H9 (cell line): ENCODE measurements at regions not wholly inside any gene's neighbourhood (a gene's known extent, or its start where the extent isn't known, plus 50 kb on each side); places are given as distances from the start of the nearest gene placed in this dataset.

ENCODE experiments used
- DNase-seq: peaks from one replicate; pipeline ENCODE4 v3.0.0-alpha.2; 2017
- H2AFZ ChIP-seq: one replicate; pipeline ENCODE4 v1.6.1; 2013; ENCODE audit warnings: mild to moderate bottlenecking, low read length, control low read depth, moderate library complexity
- H2AK5ac ChIP-seq: 2 replicates; pipeline ENCODE4 v1.6.1; 2013; ENCODE audit warnings: low read length, control low read depth, mixed read lengths; ENCODE audit not compliant: insufficient read length
- H2BK120ac ChIP-seq: one replicate; pipeline ENCODE4 v1.6.1; 2013; ENCODE audit warnings: low read depth, mild to moderate bottlenecking, low read length, control low read depth, inconsistent platforms; ENCODE audit not compliant: poor library complexity, severe bottlenecking
- H2BK12ac ChIP-seq: 2 replicates; pipeline ENCODE4 v1.6.1; 2013; ENCODE audit warnings: low read length, control low read depth, mixed read lengths, low read depth; ENCODE audit not compliant: insufficient read length
- H2BK15ac ChIP-seq: 2 replicates; pipeline ENCODE4 v1.6.1; 2013; ENCODE audit warnings: low read depth, low read length, control low read depth
- H2BK20ac ChIP-seq: one replicate; pipeline ENCODE4 v1.6.1; 2013; ENCODE audit warnings: low read depth, mild to moderate bottlenecking, low read length, control low read depth, inconsistent platforms; ENCODE audit not compliant: poor library complexity, severe bottlenecking
- H2BK5ac ChIP-seq: 2 replicates; pipeline ENCODE4 v1.6.1; 2013; ENCODE audit warnings: low read length, control low read depth, mixed read lengths; ENCODE audit not compliant: insufficient read length
- H3K14ac ChIP-seq: 2 replicates; pipeline ENCODE4 v1.6.1; 2013; ENCODE audit warnings: low read length, control low read depth; ENCODE audit not compliant: insufficient read depth
- H3K18ac ChIP-seq: 2 replicates; pipeline ENCODE4 v1.6.1; 2013; ENCODE audit warnings: low read depth, mild to moderate bottlenecking, mixed read lengths, low read length, control low read depth; ENCODE audit not compliant: insufficient read length
- H3K23ac ChIP-seq: 2 replicates; pipeline ENCODE4 v1.6.1; 2013; ENCODE audit warnings: low read length, control low read depth, mixed read lengths, low read depth; ENCODE audit not compliant: insufficient read length
- H3K23me2 ChIP-seq: 2 replicates; pipeline ENCODE4 v1.6.1; 2013; ENCODE audit warnings: low read depth, mild to moderate bottlenecking, mixed read lengths, low read length, control low read depth; ENCODE audit not compliant: insufficient read length, poor library complexity, severe bottlenecking
- H3K27ac ChIP-seq: 2 replicates; pipeline ENCODE4 v1.5.1; 2013; ENCODE audit warnings: low read length, control low read depth, mixed read lengths, low read depth; ENCODE audit not compliant: insufficient read length
- H3K27me3 ChIP-seq: 2 replicates; pipeline ENCODE4 v1.6.1; 2013; ENCODE audit warnings: low read length, control low read depth, inconsistent platforms; ENCODE audit not compliant: insufficient read depth
- H3K4ac ChIP-seq: 2 replicates; pipeline ENCODE4 v1.6.1; 2013; ENCODE audit warnings: low read depth, mild to moderate bottlenecking, control low read depth, inconsistent platforms, low read length, moderate library complexity
- H3K4me1 ChIP-seq: 2 replicates; pipeline ENCODE4 v1.6.1; 2013; ENCODE audit warnings: low read length, control low read depth, inconsistent platforms; ENCODE audit not compliant: insufficient read depth
- H3K4me2 ChIP-seq: 2 replicates; pipeline ENCODE4 v1.6.1; 2013; ENCODE audit warnings: low read length, control low read depth, mixed read lengths; ENCODE audit not compliant: insufficient read length, insufficient read depth
- H3K56ac ChIP-seq: 2 replicates; pipeline ENCODE4 v1.6.1; 2013; ENCODE audit warnings: low read depth, mild to moderate bottlenecking, mixed read lengths, low read length, control low read depth; ENCODE audit not compliant: insufficient read length
- H3K79me1 ChIP-seq: 2 replicates; pipeline ENCODE4 v1.6.1; 2013; ENCODE audit warnings: low read depth, mild to moderate bottlenecking, moderate library complexity, low read length, control low read depth, inconsistent platforms; ENCODE audit not compliant: insufficient read depth, poor library complexity, severe bottlenecking
- H3K79me2 ChIP-seq: 2 replicates; pipeline ENCODE4 v1.6.1; 2013; ENCODE audit warnings: low read length, control low read depth, inconsistent platforms; ENCODE audit not compliant: insufficient read depth
- H3K9ac ChIP-seq: 2 replicates; pipeline ENCODE4 v1.6.1; 2013; ENCODE audit warnings: low read length, control low read depth, mixed read lengths; ENCODE audit not compliant: insufficient read length; ENCODE audit errors: extremely low read depth
- H3K9me3 ChIP-seq: one replicate; pipeline ENCODE4 v1.6.1; 2013; ENCODE audit warnings: low read depth, low read length, inconsistent platforms; ENCODE audit not compliant: control insufficient read depth
- H3T11ph ChIP-seq: one replicate; pipeline ENCODE4 v1.6.1; 2013; ENCODE audit warnings: mild to moderate bottlenecking, low read length, control low read depth, inconsistent platforms
- H4K20me1 ChIP-seq: one replicate; pipeline ENCODE4 v1.6.1; 2013; ENCODE audit not compliant: control insufficient read depth, insufficient read length, insufficient read depth
- H4K5ac ChIP-seq: 2 replicates; pipeline ENCODE4 v1.6.1; 2013; ENCODE audit warnings: low read depth, mild to moderate bottlenecking, mixed read lengths, low read length, control low read depth; ENCODE audit not compliant: insufficient read length
- H4K8ac ChIP-seq: replicated peaks from 2 replicates; pipeline ENCODE4 v1.6.1; 2013; ENCODE audit warnings: low read length, control low read depth, mixed read lengths, low read depth; ENCODE audit not compliant: insufficient read length
- H4K91ac ChIP-seq: 2 replicates; pipeline ENCODE4 v1.6.1; 2013; ENCODE audit warnings: low read depth, mild to moderate bottlenecking, moderate library complexity, mixed read lengths, low read length, control low read depth; ENCODE audit not compliant: insufficient read length
- H3K27ac Mint-ChIP-seq, 3 experiments: 2 replicates in 2 of 3; 3 replicates in 1 of 3; pipeline ENCODE4 v1.8.0; 2020 to 2021; ENCODE audit warnings: mixed read lengths in 3 of 3, mild to moderate bottlenecking in 1 of 3, moderate library complexity in 1 of 3
- H3K27me3 Mint-ChIP-seq: 2 replicates; pipeline ENCODE4 v1.8.0; 2021; ENCODE audit warnings: low read depth, mild to moderate bottlenecking, moderate library complexity, mixed read lengths
- H3K36me3 Mint-ChIP-seq, 3 experiments: 2 replicates in 2 of 3; 3 replicates in 1 of 3; pipeline ENCODE4 v1.8.0; 2020 to 2021; ENCODE audit warnings: low read depth in 3 of 3, mixed read lengths in 3 of 3; ENCODE audit not compliant: insufficient read depth in 1 of 3
- H3K4me1 Mint-ChIP-seq, 2 experiments: 2 replicates each; pipeline ENCODE4 v1.8.0; 2020; ENCODE audit warnings: mixed read lengths in 2 of 2
- H3K4me3 Mint-ChIP-seq, 2 experiments: 2 replicates in 1 of 2; 3 replicates in 1 of 2; pipeline ENCODE4 v1.8.0; 2020 to 2021; ENCODE audit warnings: mild to moderate bottlenecking in 2 of 2, mixed read lengths in 2 of 2, moderate library complexity in 1 of 2
- H3K9me3 Mint-ChIP-seq, 2 experiments: 2 replicates in 1 of 2; 3 replicates in 1 of 2; pipeline ENCODE4 v1.8.0; 2020; ENCODE audit warnings: mild to moderate bottlenecking in 2 of 2, mixed read lengths in 2 of 2, moderate library complexity in 1 of 2
- WGBS: extraction: QIAGEN DNeasy Blood & Tissue Kit; methylation state at CpG from one replicate; pipeline ENCODE4 v1.1.7; 2013; ENCODE audit warnings: missing lambda C conversion rate, low lambda C conversion rate, mixed read lengths; ENCODE audit not compliant: insufficient read length; ENCODE audit errors: extremely low coverage; 5-methylcytosine and 5-hydroxymethylcytosine counted together
- TF ChIP-seq, protein P1 (sequence below): fragments of 200-600 bp; sonication (generic); conservative IDR thresholded peaks from 3 replicates; pipeline ENCODE4 v1.8.0; 2021; ENCODE audit warnings: antibody characterized with exemption, mild to moderate bottlenecking

DNA sequence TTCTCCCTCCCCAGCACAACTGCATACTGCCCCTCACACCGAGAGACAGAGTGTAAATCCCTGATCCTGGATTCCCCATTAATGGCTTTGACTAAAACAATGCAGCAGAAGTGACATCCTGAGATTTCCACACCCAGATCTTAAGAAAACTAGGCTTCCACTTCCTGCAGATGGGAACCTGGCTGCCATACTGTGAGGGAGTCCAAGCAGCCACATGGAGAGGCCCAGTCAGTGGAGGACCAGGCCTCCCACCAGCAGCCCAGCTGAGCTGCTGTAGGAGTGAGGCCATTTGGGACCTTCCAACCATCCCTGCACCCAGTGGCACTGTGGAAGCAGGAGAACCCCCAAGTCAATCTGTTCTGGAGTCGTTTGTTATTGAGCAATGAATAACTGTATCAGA, 120.6 kb downstream of the CRYAA start:
- no peaks in the 10 kb centered on the region for H3K79me1 ChIP-seq
- H2BK15ac ChIP-seq: no peak overlapping the region
- Mint-ChIP-seq H3K27me3 (peaks cover 5% of the 10 kb centered on the region), H3K4me1 (peaks cover 6 to 8% of the 10 kb centered on the region in 2 experiments), H3K36me3 (no peaks in the 10 kb centered on the region), H3K27ac (no peak overlapping the region; a peak in 1 of 7 replicates), H3K9me3 (no peaks in the 10 kb centered on the region), H3K4me3 (no peak overlapping the region)
- H2BK120ac ChIP-seq: no peak overlapping the region
- H3K23me2 ChIP-seq: no peaks in the 10 kb centered on the region
- no CpG with 5 or more reads among the region's 2 CpGs for WGBS
- no peaks in the 10 kb centered on the region for H4K20me1 ChIP-seq
- H3K18ac ChIP-seq: no peak overlapping the region
- H3K56ac ChIP-seq: no peak overlapping the region
- H2BK12ac ChIP-seq: no peak overlapping the region
- H3K79me2 ChIP-seq: no peaks in the 10 kb centered on the region
- no peaks in the 10 kb centered on the region for H3K9me3 ChIP-seq
- no peak overlapping the region for H4K8ac ChIP-seq
- no peak overlapping the region for H4K91ac ChIP-seq
- H3K27me3 ChIP-seq: no peaks in the 10 kb centered on the region
- no peak overlapping the region for H2BK5ac ChIP-seq
- no peak overlapping the region for H2AK5ac ChIP-seq
- no peak overlapping the region for H3K9ac ChIP-seq
- H2BK20ac ChIP-seq: no peak overlapping the region
- no peak overlapping the region for H2AFZ ChIP-seq
- no peaks in the 10 kb centered on the region for H3K4me1 ChIP-seq
- no peak overlapping the region for H3K4ac ChIP-seq
- H3K23ac ChIP-seq: no peak overlapping the region
- no peak overlapping the region for H4K5ac ChIP-seq
- H3K27ac ChIP-seq: no peak overlapping the region
- no peak overlapping the region for H3T11ph ChIP-seq
- DNase-seq: no peak
- no peak overlapping the region for H3K4me2 ChIP-seq
- TF ChIP-seq, protein P1, sequence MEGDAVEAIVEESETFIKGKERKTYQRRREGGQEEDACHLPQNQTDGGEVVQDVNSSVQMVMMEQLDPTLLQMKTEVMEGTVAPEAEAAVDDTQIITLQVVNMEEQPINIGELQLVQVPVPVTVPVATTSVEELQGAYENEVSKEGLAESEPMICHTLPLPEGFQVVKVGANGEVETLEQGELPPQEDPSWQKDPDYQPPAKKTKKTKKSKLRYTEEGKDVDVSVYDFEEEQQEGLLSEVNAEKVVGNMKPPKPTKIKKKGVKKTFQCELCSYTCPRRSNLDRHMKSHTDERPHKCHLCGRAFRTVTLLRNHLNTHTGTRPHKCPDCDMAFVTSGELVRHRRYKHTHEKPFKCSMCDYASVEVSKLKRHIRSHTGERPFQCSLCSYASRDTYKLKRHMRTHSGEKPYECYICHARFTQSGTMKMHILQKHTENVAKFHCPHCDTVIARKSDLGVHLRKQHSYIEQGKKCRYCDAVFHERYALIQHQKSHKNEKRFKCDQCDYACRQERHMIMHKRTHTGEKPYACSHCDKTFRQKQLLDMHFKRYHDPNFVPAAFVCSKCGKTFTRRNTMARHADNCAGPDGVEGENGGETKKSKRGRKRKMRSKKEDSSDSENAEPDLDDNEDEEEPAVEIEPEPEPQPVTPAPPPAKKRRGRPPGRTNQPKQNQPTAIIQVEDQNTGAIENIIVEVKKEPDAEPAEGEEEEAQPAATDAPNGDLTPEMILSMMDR: no peak
- no peak overlapping the region for H3K14ac ChIP-seq
